ENCODE measurements at regions not wholly inside any gene's neighbourhood (a gene's known extent, or its start where the extent isn't known, plus 50 kb on each side); places are given as distances from the start of the nearest gene placed in this dataset.

GRCh38 chr7:42406358-42406757 is 169.3 kb upstream of the GLI3 start:
- no peaks in the 10 kb centered on the region for H3K4me1 Mint-ChIP-seq (ENCODE audit: low read depth)
- H3K4me3 Mint-ChIP-seq (ENCODE audit: low read depth) = no peak overlapping the region
- H3K36me3 Mint-ChIP-seq (ENCODE audit: insufficient read depth) = no peaks in the 10 kb centered on the region
- TF ChIP-seq, protein P1, sequence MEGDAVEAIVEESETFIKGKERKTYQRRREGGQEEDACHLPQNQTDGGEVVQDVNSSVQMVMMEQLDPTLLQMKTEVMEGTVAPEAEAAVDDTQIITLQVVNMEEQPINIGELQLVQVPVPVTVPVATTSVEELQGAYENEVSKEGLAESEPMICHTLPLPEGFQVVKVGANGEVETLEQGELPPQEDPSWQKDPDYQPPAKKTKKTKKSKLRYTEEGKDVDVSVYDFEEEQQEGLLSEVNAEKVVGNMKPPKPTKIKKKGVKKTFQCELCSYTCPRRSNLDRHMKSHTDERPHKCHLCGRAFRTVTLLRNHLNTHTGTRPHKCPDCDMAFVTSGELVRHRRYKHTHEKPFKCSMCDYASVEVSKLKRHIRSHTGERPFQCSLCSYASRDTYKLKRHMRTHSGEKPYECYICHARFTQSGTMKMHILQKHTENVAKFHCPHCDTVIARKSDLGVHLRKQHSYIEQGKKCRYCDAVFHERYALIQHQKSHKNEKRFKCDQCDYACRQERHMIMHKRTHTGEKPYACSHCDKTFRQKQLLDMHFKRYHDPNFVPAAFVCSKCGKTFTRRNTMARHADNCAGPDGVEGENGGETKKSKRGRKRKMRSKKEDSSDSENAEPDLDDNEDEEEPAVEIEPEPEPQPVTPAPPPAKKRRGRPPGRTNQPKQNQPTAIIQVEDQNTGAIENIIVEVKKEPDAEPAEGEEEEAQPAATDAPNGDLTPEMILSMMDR (IDR thresholded peaks at IDR 0.05; ENCODE audit: unreplicated experiment) = no peak
- no peaks in the 10 kb centered on the region for H3K9me3 Mint-ChIP-seq (ENCODE audit: low read depth)
- peaks cover 15% of the 10 kb centered on the region for H3K27me3 Mint-ChIP-seq
- DNase-seq (ENCODE audit: low spot score, unreplicated experiment) = no peak
- no peak overlapping the region for H3K27ac Mint-ChIP-seq

DNA sequence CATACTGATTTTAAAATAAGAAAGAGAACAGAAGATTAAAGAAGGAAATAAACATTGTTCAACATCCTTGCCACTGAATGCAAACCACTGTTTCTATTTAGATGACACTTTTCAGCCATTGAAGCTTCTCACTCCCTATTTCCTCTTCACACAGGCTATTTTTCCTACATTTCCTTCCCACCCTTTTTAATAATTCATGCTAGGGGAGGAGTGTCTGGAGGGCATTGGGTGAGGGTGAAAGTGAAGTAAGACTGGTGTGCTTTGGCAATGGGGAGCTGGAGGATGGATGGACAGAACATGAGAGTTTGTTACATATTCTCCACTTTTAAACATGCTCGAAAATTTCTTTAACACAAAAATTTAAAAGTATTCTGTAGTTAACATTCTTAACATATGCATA is 168.8 kb upstream of the GLI3 start:
- H3K27me3 Mint-ChIP-seq = peaks cover 15% of the 10 kb centered on the region
- DNase-seq (ENCODE audit: low spot score, unreplicated experiment) = no peak
- TF ChIP-seq, protein P1 (IDR thresholded peaks at IDR 0.05; ENCODE audit: unreplicated experiment) = no peak
- no peak overlapping the region for H3K4me3 Mint-ChIP-seq (ENCODE audit: low read depth)
- H3K4me1 Mint-ChIP-seq (ENCODE audit: low read depth) = no peaks in the 10 kb centered on the region
- H3K27ac Mint-ChIP-seq = no peak overlapping the region
- no peaks in the 10 kb centered on the region for H3K9me3 Mint-ChIP-seq (ENCODE audit: low read depth)
- no peaks in the 10 kb centered on the region for H3K36me3 Mint-ChIP-seq (ENCODE audit: insufficient read depth)

DNA sequence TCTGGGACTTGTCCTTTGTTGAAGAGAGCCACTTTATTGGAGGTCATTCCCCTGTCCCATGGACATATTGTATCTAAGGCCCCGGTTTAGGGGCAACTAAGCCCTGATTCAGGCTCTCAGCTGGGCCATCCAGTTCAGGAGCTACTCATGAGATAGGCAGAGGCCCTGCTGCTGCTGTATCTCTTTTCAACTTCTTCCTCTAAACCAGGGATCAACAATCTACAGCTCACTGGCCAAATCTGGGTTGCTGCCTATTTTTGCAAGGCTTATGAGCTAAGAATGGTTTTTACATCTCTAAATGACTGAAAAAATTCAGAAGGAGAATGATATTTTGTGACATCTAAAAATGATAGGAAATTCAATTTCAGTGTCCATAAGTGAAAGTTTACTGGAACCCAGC is 166.8 kb upstream of the GLI3 start:
- Mint-ChIP-seq H3K27me3 (peaks cover 21% of the 10 kb centered on the region), H3K36me3 (ENCODE audit: insufficient read depth) (no peaks in the 10 kb centered on the region), H3K4me1 (ENCODE audit: low read depth) (peaks cover 10% of the 10 kb centered on the region), H3K27ac (no peak overlapping the region), H3K4me3 (ENCODE audit: low read depth) (no peak overlapping the region), H3K9me3 (ENCODE audit: low read depth) (no peaks in the 10 kb centered on the region)
- TF ChIP-seq, protein P1 (IDR thresholded peaks at IDR 0.05; ENCODE audit: unreplicated experiment) = no peak
- DNase-seq (ENCODE audit: low spot score, unreplicated experiment) = no peak

- H3K9me3 Mint-ChIP-seq (ENCODE audit: low read depth) = no peaks in the 10 kb centered on the region
- peaks cover 10% of the 10 kb centered on the region for H3K4me1 Mint-ChIP-seq (ENCODE audit: low read depth)
- no peak overlapping the region for H3K4me3 Mint-ChIP-seq (ENCODE audit: low read depth)
- no peak for DNase-seq (ENCODE audit: low spot score, unreplicated experiment)
- peaks cover 13% of the 10 kb centered on the region for H3K27me3 Mint-ChIP-seq
- H3K27ac Mint-ChIP-seq = no peak overlapping the region
- TF ChIP-seq, protein P1 (IDR thresholded peaks at IDR 0.05; ENCODE audit: unreplicated experiment) = no peak
- H3K36me3 Mint-ChIP-seq (ENCODE audit: insufficient read depth) = no peaks in the 10 kb centered on the region
Observed at GRCh38 chr7:42400961-42401360, 164.0 kb upstream of the GLI3 start.

- Mint-ChIP-seq H3K27me3 (peaks cover 13% of the 10 kb centered on the region), H3K27ac (no peak overlapping the region), H3K9me3 (ENCODE audit: low read depth) (no peaks in the 10 kb centered on the region), H3K36me3 (ENCODE audit: insufficient read depth) (no peaks in the 10 kb centered on the region), H3K4me1 (ENCODE audit: low read depth) (peaks cover 10% of the 10 kb centered on the region), H3K4me3 (ENCODE audit: low read depth) (no peak overlapping the region)
- no peak for DNase-seq (ENCODE audit: low spot score, unreplicated experiment)
- TF ChIP-seq, protein P1 (IDR thresholded peaks at IDR 0.05; ENCODE audit: unreplicated experiment) = no peak
Observed at GRCh38 chr7:42400211-42400772, 163.3 kb upstream of the GLI3 start.
